AG10803 (cell line): ENCODE measurements at regions not wholly inside any gene's neighbourhood (a gene's known extent, or its start where the extent isn't known, plus 50 kb on each side); places are given as distances from the start of the nearest gene placed in this dataset.
"Not testable (repeated sequence)": the region's sequence is repeated elsewhere in the genome, so short reads cannot be mapped to it uniquely, and the experiment has no call there.

ENCODE experiments used
- DNase-seq: peaks from one replicate; pipeline ENCODE4 v3.0.0; 2010; ENCODE audit warnings: low read depth
- H3K4me3 ChIP-seq: 2 replicates; pipeline ENCODE4 v1.5.1; 2011; ENCODE audit warnings: mild to moderate bottlenecking, low read length, control low read depth
- TF ChIP-seq, protein P1 (sequence below): conservative IDR thresholded peaks from 2 replicates; pipeline ENCODE4 v1.5.1; 2011; ENCODE audit warnings: mild to moderate bottlenecking, low read length, control low read depth, inconsistent platforms

DNA sequence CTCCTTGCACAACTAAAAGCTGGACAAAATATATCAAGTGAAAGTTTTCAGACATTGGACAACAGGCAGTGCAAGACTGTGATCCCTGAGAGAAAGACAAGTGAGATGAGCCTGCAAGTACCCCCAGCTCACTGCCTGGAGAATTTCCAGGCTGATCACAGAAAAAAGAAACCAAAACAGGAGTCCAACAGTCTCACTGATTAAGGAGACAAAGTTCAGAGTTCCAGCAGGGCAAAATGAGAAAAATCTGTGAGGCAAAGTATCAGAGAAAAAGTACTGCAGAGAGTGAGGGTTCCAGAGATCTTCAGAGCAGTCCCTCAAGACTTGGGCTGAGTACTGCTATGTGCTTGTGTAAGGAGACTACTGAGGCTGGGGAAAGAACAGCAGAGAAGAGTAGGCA, 56.0 kb upstream of the PRSS3 start:
- H3K4me3 ChIP-seq = no peak overlapping the region
- TF ChIP-seq, protein P1, sequence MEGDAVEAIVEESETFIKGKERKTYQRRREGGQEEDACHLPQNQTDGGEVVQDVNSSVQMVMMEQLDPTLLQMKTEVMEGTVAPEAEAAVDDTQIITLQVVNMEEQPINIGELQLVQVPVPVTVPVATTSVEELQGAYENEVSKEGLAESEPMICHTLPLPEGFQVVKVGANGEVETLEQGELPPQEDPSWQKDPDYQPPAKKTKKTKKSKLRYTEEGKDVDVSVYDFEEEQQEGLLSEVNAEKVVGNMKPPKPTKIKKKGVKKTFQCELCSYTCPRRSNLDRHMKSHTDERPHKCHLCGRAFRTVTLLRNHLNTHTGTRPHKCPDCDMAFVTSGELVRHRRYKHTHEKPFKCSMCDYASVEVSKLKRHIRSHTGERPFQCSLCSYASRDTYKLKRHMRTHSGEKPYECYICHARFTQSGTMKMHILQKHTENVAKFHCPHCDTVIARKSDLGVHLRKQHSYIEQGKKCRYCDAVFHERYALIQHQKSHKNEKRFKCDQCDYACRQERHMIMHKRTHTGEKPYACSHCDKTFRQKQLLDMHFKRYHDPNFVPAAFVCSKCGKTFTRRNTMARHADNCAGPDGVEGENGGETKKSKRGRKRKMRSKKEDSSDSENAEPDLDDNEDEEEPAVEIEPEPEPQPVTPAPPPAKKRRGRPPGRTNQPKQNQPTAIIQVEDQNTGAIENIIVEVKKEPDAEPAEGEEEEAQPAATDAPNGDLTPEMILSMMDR = no peak
- DNase-seq = no peak

DNA sequence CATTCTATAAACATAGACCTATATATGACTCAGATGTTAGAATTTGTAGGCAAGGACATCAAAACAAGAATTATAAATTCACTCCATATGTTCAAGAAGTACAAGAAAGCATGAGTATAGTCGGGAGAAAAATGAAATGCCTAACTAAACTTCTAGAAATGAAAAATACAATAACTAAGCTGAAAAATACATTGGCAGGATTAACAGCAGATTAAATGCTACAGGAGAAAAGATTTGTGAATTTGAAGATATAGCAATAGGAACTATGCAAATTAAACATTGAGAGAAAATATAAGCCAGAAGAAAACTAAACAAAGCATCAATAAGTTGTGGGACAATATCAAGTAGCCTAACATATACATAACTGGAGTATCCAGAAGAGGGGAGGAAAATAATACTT, 55.3 kb upstream of the PRSS3 start:
- no peak overlapping the region for H3K4me3 ChIP-seq
- TF ChIP-seq, protein P1 = no peak
- no peak for DNase-seq

- H3K4me3 ChIP-seq, DNase-seq: not testable (repeated sequence)
Observed at GRCh38 chr9:33740958-33741357, 54.4 kb upstream of the PRSS3 start.

GRCh38 chr9:33742051-33742450, 53.3 kb upstream of the PRSS3 start:
- H3K4me3 ChIP-seq = no peak overlapping the region
- no peak for DNase-seq
- TF ChIP-seq, protein P1 = no peak

- no peak for DNase-seq
- TF ChIP-seq, protein P1 = no peak
- no peak overlapping the region for H3K4me3 ChIP-seq
Observed at GRCh38 chr9:33742519-33742918, 52.8 kb upstream of the PRSS3 start.
